Hippocampal formation (tissue), 2 donors: ENCODE measurements at regions not wholly inside any gene's neighbourhood (a gene's known extent, or its start where the extent isn't known, plus 50 kb on each side); places are given as distances from the start of the nearest gene placed in this dataset.
"Not testable (repeated sequence)": the region's sequence is repeated elsewhere in the genome, so short reads cannot be mapped to it uniquely, and the experiment has no call there.

ENCODE experiments used
- DNase-seq, 2 donors: peaks; one replicate each; lab custom pipeline; 2025; lab: John Stamatoyannopoulos, UW

DNA sequence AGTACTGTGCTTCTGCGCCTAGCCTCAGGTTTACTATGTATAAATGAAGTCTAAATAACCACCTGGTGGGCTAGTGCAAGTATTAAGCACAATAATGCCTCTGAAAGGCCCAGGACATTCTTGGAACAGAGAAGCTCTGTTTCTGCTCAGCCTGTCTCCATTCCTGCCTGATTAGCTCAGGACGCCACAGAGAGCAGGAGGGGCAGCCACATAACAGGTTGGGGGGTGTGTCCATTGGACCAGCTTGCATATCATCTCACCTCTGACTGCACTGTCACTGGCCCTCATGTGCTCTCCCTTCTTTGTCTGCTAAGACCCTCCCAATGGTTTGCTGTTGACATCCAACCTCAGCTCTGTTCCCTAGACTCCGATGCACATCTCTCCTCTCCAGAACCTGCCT lies 52.8 kb upstream of the IKZF1 start:
- no peak for DNase-seq

GRCh38 chr7:50246551-50246950 lies 58.0 kb upstream of the IKZF1 start:
- DNase-seq: no peak

DNA sequence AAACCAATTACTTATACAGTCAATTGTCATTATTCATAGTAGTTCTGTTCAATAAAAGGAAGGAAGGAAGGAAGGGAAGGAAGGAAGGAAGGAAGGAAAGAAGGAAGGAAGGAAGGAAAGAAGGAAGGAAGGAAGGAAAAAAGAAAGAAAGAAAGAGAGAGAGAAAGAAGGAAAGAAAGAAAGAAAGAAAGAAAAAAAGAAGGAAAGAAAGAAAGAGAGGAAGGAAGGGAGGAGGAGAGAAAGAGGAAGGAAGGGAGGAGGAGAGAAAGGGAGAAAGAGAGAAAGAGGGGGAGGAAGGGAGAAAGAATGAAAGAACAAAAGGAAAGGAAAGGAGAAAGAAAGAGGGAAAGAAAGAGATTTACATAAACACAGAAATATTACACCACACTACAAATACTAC lies 62.4 kb upstream of the IKZF1 start:
- DNase-seq: not testable (repeated sequence)

GRCh38 chr7:50240699-50241098 lies 63.8 kb upstream of the IKZF1 start:
- not testable (repeated sequence) for DNase-seq

DNA sequence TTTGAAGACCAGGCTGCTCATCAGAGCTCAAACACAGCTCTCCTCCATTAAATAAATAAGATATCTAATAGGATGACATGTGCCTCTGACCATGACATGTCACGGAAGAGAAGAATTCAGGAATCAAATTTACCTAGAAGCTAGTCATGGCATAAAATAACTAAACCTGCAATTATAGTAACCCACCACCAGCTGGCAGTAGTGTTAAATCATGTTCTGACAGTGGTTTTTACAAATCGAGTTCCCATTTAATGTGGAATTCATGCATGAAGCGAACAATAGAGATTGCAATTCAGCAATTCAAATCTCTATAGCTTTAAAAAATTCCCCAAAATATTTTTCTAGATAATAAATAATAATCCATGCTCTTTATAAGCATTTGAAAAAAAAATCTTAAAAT lies 74.6 kb upstream of the IKZF1 start:
- DNase-seq: no peak

GRCh38 chr7:50228148-50228547 lies 76.4 kb upstream of the IKZF1 start:
- no peak for DNase-seq

DNA sequence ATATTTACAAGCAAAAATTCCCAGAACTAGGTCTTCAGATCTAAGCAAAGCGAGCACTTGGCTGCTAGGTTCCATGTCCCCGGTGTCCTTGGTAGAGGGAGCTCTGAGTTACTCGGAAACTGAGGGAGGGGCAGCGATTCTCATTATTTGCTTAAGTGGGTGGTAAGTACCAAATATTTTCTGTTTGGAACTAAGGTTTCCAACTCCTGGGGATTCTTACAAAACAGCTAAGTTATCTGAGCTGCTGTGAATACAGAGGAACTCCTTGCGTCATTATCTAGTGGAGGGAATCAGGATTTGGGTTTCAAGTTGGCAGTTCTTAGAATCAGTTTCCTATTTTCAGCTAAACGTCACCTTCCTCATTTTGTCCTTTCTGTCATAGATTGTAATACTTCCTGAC lies 76.8 kb upstream of the IKZF1 start:
- DNase-seq: peak in 1 of 2 donors; percentile 10

- DNase-seq: no peak
Observed at GRCh38 chr7:50226669-50227068, 77.8 kb upstream of the IKZF1 start.

- no peak for DNase-seq
Observed at GRCh38 chr7:50226145-50226544, 78.4 kb upstream of the IKZF1 start.

- DNase-seq: no peak
Observed at GRCh38 chr7:50221433-50221832, 83.1 kb upstream of the IKZF1 start.

GRCh38 chr7:50221028-50221427 lies 83.5 kb upstream of the IKZF1 start:
- no peak for DNase-seq

DNA sequence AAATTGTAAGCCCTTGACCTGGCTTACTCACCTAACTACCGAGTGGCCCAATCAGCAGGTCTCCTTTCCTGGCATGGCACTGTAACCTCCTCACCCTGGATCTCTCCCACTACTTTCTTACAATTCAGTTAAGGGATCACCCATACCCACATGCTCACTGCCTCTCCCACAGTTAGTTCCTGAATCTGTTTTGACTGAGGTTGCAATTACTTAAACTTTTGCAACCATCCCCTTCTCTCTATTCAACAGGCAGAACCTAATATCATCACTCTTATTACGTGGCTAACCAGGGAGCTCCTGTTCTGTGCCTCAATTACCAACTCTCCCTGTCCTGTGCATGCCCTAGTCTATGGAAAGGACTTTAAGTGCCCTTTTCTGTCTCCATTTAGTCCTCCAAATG lies 84.2 kb upstream of the IKZF1 start:
- no peak for DNase-seq

DNA sequence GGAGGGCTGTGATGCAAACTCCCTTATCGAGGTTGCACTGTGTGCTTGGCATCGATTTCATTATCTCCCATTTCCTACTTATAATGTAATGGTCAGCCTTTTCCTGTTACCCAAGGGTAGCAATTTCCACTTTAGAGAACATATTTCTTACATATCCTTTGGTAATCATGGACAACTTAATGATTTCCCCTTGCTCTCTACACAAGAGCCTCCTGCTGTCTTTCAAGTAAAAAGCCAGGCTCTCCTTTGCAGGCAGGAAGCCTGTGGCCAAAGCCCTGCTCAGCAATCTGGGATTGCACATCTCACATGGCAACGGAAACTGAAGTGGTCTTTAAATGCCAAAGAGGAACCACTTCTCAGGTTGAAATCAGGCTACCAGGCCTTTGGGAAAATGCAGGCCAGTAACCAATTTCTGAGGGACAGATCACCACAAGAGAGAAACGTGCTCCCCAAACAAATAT lies 86.7 kb upstream of the IKZF1 start:
- no peak for DNase-seq

DNA sequence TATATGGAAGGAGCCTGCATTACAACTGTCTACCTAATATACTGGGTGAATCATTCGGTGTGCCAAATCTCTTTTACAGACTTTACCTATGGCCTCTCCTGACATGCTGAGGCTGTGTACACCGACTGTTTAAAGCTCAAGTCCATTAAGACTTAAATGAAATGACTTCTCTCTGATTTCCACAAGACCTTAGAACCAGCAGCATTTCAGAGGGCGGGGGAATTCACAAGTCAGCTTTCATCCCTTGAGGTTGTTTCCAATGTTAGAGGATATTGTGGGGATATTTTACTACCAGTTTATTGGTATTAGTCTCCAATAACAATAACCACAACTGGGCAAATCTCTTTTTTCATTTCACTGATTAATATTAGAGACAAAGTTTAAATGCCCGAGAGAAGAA lies 87.1 kb upstream of the IKZF1 start:
- DNase-seq: no peak

DNA sequence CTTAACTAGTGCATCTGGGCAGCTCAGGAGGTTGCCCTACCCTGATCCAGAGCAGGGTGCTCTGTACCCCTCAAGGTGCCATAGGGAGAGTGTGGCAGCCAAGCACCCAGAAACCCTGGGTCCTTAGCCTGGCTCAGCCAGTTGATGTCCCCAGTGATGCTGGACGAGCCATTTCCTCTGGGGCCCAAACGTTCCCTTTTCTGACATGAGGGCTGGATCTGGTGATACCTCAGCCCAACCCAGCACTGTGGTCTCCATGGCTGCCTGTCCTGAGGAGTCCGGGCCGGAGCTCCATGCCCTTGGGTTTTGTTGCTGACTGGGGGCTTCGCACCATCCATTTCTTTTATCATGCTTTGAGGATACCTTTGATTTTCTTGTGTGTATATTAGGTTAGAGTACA lies 87.9 kb upstream of the IKZF1 start:
- DNase-seq: no peak

- no peak for DNase-seq
Observed at GRCh38 chr7:50214771-50215170, 89.7 kb upstream of the IKZF1 start.

DNA sequence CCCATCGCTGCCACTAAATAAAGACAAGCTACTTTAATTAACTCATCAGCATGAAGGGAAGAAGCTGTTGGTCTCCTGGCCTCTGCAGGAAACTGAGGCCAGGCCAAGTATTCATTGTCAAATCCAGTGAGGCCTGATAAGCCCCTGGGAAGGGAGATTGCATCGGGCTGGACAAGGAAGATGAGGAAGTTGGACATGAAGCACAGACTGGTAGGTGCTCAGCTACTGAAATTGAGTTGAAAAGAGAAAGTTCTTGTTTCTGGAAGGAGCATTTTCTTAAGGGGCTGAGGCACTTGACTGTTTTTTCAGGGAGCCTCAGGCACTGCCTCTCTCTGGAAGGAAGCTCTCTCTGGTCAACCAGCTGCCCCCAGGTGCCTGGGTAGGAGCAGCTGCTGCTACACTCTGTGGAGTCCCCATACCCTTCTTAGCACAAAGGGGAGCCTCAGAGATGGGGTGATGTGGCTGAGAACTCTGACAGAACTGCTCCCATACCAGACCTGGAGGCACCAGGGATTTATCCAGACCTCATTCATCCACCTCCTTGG lies 90.3 kb upstream of the IKZF1 start:
- no peak for DNase-seq

DNA sequence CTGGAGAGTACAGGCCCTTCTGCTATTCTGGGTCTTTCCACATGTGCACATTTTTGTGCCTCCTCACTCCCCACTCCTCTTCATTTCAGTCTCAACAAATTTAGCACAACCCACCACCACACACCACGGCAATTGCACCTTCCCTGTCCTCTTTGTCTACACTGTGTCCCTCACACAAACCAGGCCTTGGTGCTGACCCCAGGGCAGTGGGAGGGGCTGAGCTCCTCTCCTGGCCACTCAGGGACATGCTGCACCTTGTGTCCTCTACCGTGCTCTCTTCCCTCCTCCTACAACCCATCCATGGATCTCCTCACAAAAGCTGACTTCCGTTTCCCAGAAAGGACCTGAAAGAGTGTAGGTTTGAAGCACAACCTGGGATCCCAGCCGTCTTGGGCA lies 90.9 kb upstream of the IKZF1 start:
- no peak for DNase-seq

GRCh38 chr7:50212666-50213621 lies 91.6 kb upstream of the IKZF1 start:
- no peak for DNase-seq

GRCh38 chr7:50212016-50212325 lies 92.5 kb upstream of the IKZF1 start:
- no peak for DNase-seq

DNA sequence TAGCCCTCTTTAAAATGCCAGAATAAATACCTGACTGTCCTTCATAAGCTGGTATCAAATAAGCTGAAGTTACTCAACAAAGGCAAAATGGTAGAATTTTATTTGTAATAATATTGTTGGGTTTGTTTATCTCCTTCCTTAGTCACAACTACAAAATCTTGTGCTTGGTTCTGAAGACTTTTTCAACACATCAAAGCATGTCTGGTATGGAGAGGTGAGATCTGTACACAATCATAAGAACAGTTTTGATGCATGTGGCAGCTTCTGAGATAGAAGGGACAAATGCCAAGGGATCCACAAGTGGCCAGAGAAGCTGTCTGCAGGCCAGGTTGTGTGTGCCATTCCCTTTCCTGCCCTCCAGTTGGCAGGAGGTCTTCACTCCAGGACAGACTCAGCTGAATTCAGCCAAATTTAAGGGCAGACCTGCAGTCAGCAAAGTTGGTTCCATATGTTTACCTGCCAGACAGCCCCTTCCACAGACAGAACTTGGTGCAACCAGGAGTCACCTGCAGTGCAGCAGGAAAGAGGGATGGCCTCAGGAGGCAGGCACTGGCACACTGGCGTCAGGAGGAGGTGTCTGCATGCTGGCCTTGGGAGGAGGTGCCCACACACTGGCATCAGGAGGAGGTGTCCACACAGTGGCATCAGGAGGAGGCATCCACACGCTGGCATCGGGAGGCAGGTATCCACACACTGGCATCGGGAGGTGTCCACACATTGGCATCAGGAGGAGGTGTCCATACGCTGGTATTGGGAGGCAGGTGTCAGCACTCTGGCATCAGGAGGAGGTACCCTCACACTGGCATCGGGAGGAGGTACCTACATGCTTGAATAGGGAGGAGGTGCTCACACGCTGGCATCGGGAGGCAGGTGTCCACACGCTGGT lies 93.1 kb upstream of the IKZF1 start:
- no peak for DNase-seq

DNA sequence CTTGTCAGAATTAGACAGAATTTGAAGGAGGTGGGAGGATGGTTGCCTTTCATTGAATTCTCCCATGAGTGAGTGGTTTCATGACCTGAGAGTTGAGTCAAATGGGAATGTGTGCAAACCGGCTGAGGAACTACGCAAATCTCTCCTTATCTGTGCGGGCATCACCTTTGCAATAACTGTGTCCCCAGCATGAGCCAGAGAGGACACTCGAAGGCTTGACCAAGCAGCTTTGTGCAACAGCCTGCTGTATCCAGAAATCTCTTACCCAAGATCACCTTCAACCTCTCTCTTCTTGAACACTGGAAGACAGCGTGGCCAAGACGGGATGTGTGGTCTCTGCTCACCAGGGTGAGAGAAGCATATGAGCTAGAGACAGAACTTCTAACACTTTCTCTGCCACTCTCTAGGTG lies 93.8 kb upstream of the IKZF1 start:
- no peak for DNase-seq
